ENCODE measurements at regions not wholly inside any gene's neighbourhood (a gene's known extent, or its start where the extent isn't known, plus 50 kb on each side); places are given as distances from the start of the nearest gene placed in this dataset.

GRCh38 chr6:113137426-113137825 is 719.7 kb upstream of the MARCKS start:
- no peak for TF ChIP-seq POLR2A (IDR thresholded peaks at IDR 0.05; ENCODE audit: low read depth, low read length)

GRCh38 chr6:113140721-113141120 is 716.4 kb upstream of the MARCKS start:
- no peak for FAIRE-seq
- no peak for DNase-seq (ENCODE audit: insufficient read length, low spot score)
- TF ChIP-seq POLR2A (IDR thresholded peaks at IDR 0.05; ENCODE audit: low read depth, low read length): no peak

More at GRCh38 chr6:113137426-113137825, 719.7 kb upstream of the MARCKS start:
- DNase-seq (ENCODE audit: insufficient read length, low spot score) (no peak), FAIRE-seq (no peak)

- TF ChIP-seq POLR2A (IDR thresholded peaks at IDR 0.05; ENCODE audit: low read depth, low read length): no peak
- FAIRE-seq: no peak
- no peak for DNase-seq (ENCODE audit: insufficient read length, low spot score)
Observed at GRCh38 chr6:113141901-113142300, 715.2 kb upstream of the MARCKS start.

GRCh38 chr6:113142671-113143174 is 714.4 kb upstream of the MARCKS start:
- no peak for DNase-seq (ENCODE audit: insufficient read length, low spot score)
- no peak for TF ChIP-seq POLR2A (IDR thresholded peaks at IDR 0.05; ENCODE audit: low read depth, low read length)
- FAIRE-seq: no peak

GRCh38 chr6:113143206-113143605 is 713.9 kb upstream of the MARCKS start:
- DNase-seq (ENCODE audit: insufficient read length, low spot score): no peak
- FAIRE-seq: no peak
- no peak for TF ChIP-seq POLR2A (IDR thresholded peaks at IDR 0.05; ENCODE audit: low read depth, low read length)

GRCh38 chr6:113144117-113144516 is 713.0 kb upstream of the MARCKS start:
- DNase-seq (ENCODE audit: insufficient read length, low spot score): no peak
- FAIRE-seq: no peak
- no peak for TF ChIP-seq POLR2A (IDR thresholded peaks at IDR 0.05; ENCODE audit: low read depth, low read length)

GRCh38 chr6:113146878-113147277 is 710.3 kb upstream of the MARCKS start:
- DNase-seq (ENCODE audit: insufficient read length, low spot score) (no peak), FAIRE-seq (no peak)
- TF ChIP-seq POLR2A (IDR thresholded peaks at IDR 0.05; ENCODE audit: low read depth, low read length): no peak

- no peak for TF ChIP-seq POLR2A (IDR thresholded peaks at IDR 0.05; ENCODE audit: low read depth, low read length)
- FAIRE-seq: no peak
Observed at GRCh38 chr6:113147544-113147943, 709.6 kb upstream of the MARCKS start.

GRCh38 chr6:113148566-113148965 is 708.6 kb upstream of the MARCKS start:
- FAIRE-seq: no peak
- TF ChIP-seq POLR2A (IDR thresholded peaks at IDR 0.05; ENCODE audit: low read depth, low read length): no peak

More at GRCh38 chr6:113147544-113147943, 709.6 kb upstream of the MARCKS start:
- DNase-seq (ENCODE audit: insufficient read length, low spot score): no peak

GRCh38 chr6:113149511-113149910 is 707.6 kb upstream of the MARCKS start:
- FAIRE-seq: no peak
- DNase-seq (ENCODE audit: insufficient read length, low spot score): no peak
- TF ChIP-seq POLR2A (IDR thresholded peaks at IDR 0.05; ENCODE audit: low read depth, low read length): no peak

More at GRCh38 chr6:113148566-113148965, 708.6 kb upstream of the MARCKS start:
- no peak for DNase-seq (ENCODE audit: insufficient read length, low spot score)

GRCh38 chr6:113160306-113161017 is 696.7 kb upstream of the MARCKS start:
- no peak for TF ChIP-seq POLR2A (IDR thresholded peaks at IDR 0.05; ENCODE audit: low read depth, low read length)
- FAIRE-seq (no peak), DNase-seq (ENCODE audit: insufficient read length, low spot score) (no peak)

- no peak for FAIRE-seq
- TF ChIP-seq POLR2A (IDR thresholded peaks at IDR 0.05; ENCODE audit: low read depth, low read length): no peak
- no peak for DNase-seq (ENCODE audit: insufficient read length, low spot score)
Observed at GRCh38 chr6:113161018-113161315, 696.2 kb upstream of the MARCKS start.

- FAIRE-seq: no peak
- no peak for TF ChIP-seq POLR2A (IDR thresholded peaks at IDR 0.05; ENCODE audit: low read depth, low read length)
- no peak for DNase-seq (ENCODE audit: insufficient read length, low spot score)
Observed at GRCh38 chr6:113162739-113163138, 694.4 kb upstream of the MARCKS start.

GRCh38 chr6:113168057-113168456 is 689.1 kb upstream of the MARCKS start:
- FAIRE-seq: no peak
- DNase-seq (ENCODE audit: insufficient read length, low spot score): no peak
- no peak for TF ChIP-seq POLR2A (IDR thresholded peaks at IDR 0.05; ENCODE audit: low read depth, low read length)

GRCh38 chr6:113169484-113169883 is 687.7 kb upstream of the MARCKS start:
- no peak for DNase-seq (ENCODE audit: insufficient read length, low spot score)
- FAIRE-seq: no peak
- TF ChIP-seq POLR2A (IDR thresholded peaks at IDR 0.05; ENCODE audit: low read depth, low read length): no peak
